HG03097 (cell line): ENCODE measurements at regions not wholly inside any gene's neighbourhood (a gene's known extent, or its start where the extent isn't known, plus 50 kb on each side); places are given as distances from the start of the nearest gene placed in this dataset.
"Not testable (repeated sequence)": the region's sequence is repeated elsewhere in the genome, so short reads cannot be mapped to it uniquely, and the experiment has no call there.

ENCODE experiments used
- ATAC-seq: cut with Tn5 transposase; IDR thresholded peaks from one replicate; pipeline ENCODE4 v1.9.1; 2021; ENCODE audit not compliant: unreplicated experiment, low FRiP score

DNA sequence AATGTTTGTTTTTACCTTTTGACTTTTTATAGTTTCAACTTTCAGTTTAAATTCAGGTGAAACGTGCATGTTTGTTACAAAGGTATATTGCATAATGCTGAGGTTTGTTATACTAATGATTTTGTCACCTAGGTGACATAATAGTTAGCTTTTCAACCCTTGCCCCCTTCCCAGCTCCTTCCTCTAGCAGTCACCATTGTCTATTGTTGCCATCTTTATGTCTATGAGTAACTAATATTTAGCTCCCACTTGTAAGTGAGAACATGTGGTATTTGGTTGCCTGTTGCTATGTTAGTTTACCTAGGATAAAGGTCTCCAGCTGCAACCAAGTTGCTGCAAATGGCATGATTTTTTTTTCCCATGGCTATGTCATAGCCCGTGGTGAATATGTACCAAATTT lies 322.3 kb upstream of the SETBP1 start:
- no peak for ATAC-seq

DNA sequence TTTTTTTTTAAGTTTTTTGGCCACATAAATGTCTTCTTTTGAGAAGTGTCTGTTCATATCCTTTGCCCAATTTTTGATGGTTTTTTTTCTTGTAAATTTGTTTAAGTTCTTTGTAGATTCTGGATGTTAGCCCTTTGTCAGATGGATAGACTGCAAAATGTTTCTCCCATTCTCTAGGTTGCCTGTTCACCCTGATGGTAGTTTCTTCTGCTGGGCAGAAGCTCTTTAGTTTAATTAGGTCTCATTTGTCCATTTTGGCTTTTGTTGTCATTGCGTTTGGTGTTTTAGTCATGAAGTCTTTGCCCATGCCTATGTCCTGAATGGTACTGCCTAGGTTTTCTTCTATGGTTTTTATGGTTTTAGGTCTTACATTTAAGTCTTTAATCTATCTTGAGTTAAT lies 320.9 kb upstream of the SETBP1 start:
- not testable (repeated sequence) for ATAC-seq

DNA sequence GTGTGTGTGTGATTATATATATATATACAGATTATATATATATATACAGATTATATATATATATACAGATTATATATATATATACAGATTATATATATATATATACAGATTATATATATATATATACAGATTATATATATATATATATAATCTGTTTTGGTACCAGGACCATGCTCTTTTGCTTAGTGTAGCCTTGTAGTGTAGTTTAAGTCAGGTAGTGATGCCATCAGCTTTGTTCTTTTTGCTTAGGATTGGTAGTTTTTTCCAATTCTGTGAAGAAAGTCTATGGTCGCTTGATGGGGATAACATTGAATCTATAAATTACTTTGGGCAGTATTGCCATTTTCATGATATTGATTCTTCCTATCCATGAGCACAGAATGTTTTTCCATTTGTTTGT lies 318.5 kb upstream of the SETBP1 start:
- ATAC-seq = not testable (repeated sequence)

DNA sequence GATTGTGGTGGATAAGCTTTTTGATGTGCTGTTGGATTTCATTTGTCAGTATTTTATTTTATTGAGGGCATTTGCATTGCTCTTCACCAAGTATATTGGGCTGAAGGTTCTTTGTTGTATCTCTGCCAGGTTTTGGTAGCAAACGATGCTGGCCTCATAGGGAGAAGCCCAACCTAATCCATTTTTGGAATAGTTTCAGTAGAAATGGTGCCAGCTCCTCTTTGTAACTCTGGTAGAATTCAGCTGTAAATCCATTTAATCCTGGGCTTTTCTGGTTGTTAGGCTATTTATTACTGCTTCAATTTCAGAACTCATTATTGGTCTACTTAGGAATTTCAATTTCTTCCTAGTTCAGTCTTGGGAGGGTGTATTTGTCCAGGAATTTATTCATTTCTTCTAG lies 309.8 kb upstream of the SETBP1 start:
- no peak for ATAC-seq

DNA sequence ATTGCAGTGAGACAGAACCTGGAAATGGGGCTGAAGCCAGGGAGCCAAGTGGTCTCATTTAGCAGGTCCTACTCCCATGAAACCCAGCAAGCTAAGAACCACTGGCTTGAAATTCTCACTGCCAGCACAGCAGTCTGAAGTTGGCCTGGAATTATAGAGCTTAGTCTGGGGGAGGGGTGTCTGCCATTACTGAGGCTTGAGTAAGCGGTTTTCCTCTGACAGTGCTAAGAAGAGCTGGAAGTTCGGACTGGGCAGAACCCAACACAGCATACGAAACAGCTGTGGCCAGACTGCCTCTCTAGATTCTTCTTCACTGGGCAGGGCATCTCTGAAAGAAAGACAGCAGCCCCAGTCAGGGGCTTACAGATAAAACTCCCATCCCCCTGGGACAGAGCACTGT lies 305.7 kb upstream of the SETBP1 start:
- no peak for ATAC-seq

DNA sequence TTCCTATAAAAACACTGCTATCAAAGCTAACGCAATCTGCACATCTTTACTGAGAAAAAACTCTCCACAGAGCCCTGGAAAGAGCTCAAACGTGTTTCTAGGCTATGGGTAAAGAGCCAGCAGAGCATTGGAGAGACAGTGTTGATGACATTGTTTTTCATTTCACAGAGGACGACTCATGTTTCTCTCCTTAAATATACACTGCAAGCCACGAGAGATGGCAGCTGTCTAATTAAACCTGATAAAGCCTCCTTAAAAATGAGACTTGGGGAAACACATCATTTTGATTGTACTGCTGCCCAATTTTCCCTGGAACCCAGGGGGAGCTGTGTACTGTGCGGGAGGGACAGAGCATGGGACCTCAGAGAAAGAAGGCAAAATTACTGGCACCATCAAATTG lies 294.3 kb upstream of the SETBP1 start:
- no peak for ATAC-seq

DNA sequence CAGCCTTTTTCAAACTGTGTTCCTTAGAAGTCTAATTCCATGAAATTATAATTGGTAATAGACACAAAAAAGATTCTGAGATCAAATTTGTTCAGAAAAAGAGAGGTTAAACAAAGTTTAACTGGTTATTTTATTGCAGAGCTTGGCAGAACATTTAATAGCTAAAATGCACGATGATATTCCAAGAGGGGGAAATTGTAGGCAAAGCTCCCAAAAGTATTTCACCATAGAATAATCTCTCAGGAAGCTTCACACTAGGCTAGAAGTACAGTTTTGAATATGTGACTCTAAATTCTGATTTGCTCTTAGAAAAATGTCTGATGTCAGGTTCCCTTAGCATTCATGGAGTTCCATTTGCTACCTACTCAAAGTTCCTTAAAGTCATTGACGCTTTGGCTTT lies 292.4 kb upstream of the SETBP1 start:
- no peak for ATAC-seq

DNA sequence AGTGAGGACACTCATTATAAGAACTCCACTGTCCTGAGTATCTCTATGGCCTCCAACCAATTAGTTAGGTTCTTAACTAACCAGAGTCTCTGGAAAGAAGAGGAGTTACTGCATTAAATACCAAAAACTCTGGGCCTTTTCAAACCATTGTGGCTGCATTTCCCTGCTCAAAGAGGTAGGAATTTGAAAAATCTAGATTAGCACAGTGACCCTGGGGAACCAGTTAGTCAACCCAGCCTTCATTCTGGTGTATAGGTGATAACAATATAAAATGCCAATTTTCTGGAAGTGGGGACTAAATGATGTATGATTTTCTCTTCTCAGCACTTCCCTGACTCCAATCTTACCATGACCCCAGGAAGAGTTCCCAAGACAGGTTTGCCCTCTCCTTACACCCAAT lies 287.8 kb upstream of the SETBP1 start:
- no peak for ATAC-seq

DNA sequence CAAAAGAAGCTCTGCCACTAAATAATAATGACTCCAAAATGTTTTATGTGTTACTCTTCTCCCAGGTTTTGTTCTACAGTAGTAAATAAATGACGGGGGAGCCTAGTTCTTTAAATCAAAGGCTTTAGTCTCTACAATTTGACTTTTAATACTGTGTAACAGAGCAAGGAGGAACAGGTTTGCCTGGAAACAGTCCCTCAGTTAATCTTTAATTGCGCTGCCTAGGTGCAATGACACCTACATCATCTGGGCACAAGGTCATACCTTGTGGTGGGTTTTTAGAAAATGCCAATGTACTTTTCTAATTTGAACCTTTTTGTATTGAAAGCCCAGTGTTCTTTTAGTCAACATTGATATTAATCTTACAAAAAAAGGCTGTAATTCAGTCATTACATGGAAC lies 287.3 kb upstream of the SETBP1 start:
- ATAC-seq = no peak

DNA sequence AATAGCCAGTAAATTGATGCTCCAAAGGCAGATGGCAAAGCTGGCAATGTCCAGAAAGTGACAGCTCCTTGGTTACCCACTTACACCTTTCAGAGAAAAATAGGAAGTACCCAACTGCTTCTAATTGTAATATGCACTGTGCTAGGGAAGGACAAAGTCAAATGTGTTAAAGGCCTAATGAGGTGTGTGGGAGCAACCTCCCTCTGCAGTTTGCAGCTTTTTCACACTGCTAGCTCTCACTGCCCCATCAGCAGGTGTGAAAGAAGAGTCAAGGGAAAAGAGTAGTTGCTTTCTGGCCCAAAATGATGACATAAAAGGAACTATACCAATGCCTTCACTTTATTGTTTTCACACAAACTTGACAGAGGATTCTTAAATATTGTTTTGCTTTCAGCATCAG lies 284.1 kb upstream of the SETBP1 start:
- no peak for ATAC-seq

DNA sequence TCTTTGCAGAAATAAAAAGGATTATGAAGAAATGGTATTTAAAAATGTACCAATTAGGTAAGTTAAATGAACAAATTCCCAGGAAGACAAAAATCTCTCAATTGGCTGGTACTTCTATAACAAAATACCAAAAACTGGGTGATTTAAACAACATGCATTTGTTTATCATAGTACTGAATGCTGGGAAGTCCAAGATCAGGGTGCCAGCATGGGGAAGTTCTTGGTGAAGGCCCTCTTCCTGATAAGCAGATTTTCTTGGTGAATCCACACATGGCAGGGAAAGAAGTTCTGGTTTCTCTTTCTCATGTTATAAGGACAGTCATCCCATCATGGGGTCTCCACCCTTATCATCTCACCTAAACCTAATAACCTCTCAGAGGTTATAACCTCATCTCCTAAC lies 271.6 kb upstream of the SETBP1 start:
- ATAC-seq = no peak

DNA sequence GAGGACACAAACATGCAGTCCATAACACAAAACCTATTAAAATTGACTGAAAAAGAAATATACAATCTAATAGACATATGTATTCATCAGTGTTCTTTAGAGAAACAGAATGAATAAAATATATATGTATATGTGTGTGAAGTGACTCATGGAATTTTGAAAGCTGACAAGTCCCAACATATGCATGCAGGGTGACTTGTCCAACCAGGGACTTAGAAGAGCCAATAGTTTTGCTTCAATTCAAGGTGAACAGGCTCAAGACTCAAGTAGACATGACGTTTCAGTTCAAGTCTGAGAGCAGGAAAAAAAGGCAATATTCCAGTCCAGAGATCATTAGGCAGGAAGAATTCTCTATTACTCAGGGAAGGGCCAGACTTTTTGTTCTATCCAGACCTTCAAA lies 271.2 kb upstream of the SETBP1 start:
- ATAC-seq = no peak

DNA sequence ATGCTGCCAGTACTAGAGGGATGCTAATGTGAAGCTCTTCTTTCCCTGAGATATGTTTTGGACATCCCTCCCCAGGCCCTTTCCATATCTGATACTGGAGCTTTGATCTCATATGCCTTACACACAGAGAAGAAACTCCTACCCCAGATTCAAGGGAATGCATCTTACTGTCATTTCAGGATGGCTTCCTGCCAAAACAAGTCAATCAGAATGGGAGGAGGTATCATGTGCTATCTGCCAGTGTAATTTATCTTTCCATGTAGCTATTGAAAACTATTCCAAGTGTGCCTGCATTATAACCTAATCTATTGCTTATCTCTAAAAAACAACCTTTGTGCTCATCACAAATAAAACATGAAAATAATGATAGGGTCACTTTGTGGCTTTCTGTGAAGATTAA lies 269.9 kb upstream of the SETBP1 start:
- ATAC-seq = no peak

DNA sequence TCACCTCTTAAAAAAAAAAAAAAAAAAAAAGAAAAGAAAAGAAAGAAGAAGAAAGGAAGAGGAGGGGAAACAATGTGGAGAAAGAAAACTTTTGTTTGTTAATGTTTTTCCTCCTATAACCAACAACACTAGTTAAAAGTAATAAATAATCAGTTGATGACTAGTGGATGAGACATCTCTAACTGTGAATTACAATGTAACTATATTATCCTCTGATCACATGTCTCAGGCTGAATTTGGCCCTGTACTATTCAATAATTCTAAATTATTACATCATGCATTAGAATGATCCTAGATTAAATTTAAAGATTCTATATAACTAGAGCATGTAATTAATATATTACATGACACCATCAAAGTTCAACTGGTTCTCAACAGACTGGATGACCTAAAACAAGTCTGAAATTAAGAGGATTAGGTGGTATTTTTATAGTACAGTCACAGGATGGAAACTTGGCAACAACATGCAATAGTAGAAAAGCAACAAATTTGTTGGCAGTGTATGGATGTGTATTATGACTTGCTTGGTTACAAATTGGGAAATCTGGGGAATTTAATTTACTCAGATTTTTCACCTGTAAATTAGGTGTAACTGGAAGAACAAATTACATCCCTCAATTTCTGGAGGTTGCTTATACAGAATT lies 269.3 kb upstream of the SETBP1 start:
- ATAC-seq = no peak

DNA sequence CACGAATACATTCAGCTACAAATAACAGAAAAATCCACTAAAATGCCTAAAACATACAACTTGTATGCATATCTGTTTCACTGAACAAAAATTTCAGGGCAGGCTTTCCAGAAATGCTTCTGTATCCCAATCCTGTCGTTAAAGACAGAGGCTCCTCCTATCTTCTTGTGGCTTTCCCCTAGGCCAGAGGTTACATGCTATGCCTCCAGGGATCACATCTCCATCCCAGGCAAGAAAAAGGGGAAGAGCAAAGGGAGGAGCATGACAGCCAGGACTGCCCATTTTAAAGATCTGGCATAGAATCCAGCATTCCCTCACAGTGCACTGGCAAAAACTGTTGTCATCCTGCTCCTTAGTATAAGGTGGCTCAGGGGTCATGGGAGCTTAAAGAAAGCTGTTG lies 268.7 kb upstream of the SETBP1 start:
- no peak for ATAC-seq

DNA sequence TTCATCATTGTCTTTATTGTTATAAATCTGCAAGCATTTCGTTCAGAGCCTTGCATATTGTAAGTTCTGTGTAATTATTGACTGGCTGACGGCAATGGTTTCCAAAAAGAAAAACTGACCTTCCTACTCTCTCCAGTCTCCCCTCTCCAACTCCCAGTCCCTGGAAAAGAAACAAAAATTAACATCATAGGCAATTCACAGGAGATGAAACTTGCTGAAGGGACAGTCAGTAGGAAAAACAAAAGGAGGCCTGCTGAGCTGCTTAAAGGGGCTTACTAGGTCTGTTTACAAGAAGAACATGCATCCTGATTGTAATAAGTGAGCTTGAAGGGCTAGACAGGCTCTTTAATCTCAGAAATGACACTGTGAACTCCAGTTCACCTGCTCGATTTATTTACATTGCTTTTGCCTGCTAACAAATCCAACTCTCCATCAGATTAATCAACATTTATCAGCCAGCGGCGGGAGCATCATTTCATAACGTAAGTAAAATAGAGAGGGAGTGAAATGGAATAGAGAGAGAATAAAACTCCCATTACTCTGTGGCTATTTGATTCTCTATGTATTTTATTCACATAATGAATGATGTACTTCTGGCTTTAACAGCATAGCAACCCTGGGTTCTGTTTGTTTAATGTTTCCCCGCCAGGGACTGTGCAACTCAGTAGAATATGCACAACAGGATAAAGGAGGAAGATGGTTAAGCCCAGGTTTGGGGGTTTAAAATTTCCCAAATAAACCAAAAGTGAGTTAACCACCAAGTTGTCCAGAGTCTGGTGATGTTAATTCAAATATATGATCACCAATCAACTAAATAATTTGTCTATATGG lies 256.7 kb upstream of the SETBP1 start:
- no peak for ATAC-seq

DNA sequence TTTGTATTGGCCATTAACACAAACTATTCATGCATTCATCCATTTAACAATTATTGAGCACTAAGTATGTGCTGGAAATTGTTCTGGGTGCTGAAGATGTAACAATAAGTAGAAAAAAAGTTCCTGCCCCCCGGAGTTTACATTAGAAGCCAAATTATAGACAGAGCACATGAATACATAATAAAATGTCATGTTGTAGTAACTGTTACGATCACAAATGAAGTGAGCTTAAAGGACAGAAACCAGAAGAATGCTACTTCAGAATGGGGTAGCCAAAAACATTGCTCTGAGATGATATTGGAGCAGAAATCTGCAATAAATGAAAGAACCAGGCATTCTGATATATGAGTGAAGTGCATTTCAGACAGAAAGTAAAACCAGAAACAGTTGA lies 256.0 kb upstream of the SETBP1 start:
- no peak for ATAC-seq

DNA sequence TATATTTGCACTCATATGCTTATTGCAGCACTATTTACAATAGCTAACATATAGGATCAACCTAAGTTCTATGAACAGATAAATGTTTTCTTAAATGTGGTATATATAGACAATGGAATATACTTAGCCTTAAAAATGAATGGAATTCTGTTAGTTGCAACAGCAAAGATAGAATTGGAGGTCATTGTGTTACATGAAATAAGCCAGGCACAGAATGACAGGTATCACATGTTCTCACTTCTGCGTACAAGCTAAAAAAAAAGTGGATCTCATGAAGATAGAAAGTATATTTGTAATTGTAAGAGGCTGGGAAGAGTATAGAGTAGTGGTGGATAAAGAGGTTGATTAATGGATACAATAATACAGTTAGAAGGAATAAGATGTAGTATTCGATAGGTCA lies 255.5 kb upstream of the SETBP1 start:
- ATAC-seq = no peak

DNA sequence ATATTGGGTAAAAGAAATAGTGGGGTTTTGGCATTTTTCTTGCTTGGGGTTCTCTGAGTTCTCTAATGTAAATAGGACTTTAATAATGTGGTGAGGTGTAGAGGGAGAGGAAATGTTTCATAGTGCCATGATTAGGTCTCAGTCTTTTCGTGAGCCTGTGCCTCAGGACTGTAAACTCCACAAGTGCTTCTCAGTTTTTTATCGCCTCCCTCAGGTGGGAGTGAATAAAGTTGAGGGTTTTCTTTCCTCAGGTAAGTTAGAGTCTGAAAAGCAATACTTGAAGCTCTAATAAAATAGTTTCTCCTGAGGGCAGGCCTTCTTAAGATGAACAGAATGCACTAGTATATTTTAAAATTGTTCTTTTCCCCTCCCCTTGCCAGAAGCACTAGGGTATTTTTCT lies 243.1 kb upstream of the SETBP1 start:
- no peak for ATAC-seq

DNA sequence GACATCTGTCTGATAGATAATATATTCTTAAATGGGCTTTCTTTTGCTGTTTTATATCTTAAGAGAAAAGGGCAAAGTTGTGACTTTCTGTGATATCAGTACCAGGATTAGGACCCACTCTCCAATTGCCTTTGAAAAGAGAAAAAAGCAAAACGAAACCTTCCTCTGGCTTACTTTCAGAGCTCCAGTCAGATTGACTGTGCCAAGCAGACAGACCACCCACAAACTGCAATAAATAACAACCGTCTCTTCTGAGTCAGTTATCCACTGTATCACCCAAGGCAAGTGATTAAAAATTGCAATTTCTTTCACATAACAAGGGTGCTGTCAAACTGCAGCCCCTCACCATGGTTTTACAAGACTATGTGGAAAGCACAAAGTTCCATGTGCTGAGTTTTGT lies 230.5 kb upstream of the SETBP1 start:
- ATAC-seq = no peak

DNA sequence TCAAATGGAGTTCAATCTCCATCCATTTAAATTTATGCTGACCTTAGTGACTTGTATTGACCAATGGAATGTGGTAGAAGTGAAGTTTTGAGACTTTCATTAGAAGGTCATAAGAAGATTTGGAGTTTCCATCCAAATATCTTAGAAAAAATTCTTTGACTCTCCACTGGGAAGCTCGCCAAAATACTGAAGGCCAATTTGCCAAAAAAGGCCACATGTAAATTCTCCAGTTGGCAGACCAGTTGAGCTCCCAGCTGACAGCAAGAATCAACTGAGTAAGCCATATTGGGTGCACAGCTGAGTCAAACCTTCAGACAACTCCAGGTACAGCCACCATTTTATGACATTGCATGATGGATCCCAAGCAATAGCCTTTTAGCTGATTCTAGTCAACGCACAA lies 228.3 kb upstream of the SETBP1 start:
- ATAC-seq = no peak

DNA sequence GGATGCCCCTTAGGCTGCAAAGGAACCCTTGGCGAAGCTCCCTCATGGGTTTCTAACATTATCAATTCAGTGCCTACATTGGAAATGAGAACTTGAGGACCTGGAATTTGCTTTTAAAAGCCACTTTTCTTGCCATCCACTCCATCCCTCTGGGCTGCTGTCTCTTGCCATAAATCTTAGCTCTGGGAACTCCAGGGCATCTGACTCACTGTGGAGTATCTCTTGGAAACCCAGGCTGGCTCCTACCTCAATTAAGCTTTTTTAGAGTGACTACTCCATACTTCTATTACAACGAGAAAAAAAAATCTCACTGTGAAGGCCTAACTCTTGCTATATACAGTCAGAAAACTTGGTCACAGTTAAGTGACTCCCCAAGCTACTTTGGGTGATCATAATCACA lies 227.2 kb upstream of the SETBP1 start:
- ATAC-seq = no peak
